ENCODE measurements at regions not wholly inside any gene's neighbourhood (a gene's known extent, or its start where the extent isn't known, plus 50 kb on each side); places are given as distances from the start of the nearest gene placed in this dataset.

- no peak for TF ChIP-seq TAF1 (IDR thresholded peaks at IDR 0.05; ENCODE audit: borderline replicate concordance, low read depth, low read length)
- TF ChIP-seq POLR2A (IDR thresholded peaks at IDR 0.05; ENCODE audit: low read depth, low read length): no peak
- no peak for TF ChIP-seq POLR2AphosphoS5 (IDR thresholded peaks at IDR 0.05; ENCODE audit: low read depth, low read length)
These were observed 74.7 kb downstream of the LLPH start for GRCh38 chr12:66055837-66056319.

All from GM12892 (cell line).